Fibroblast of pulmonary artery (primary cell): ENCODE measurements at regions not wholly inside any gene's neighbourhood (a gene's known extent, or its start where the extent isn't known, plus 50 kb on each side); places are given as distances from the start of the nearest gene placed in this dataset.
"Not testable (repeated sequence)": the region's sequence is repeated elsewhere in the genome, so short reads cannot be mapped to it uniquely, and the experiment has no call there.

Source experiments
- DNase-seq: peaks from one replicate; pipeline ENCODE4 v3.0.0-alpha.2; 2010; ENCODE audit warnings: low read depth
- H3K4me3 ChIP-seq: replicated peaks from 2 replicates; pipeline ENCODE4 v1.5.1; 2011; ENCODE audit warnings: low read depth, mild to moderate bottlenecking, control low read depth, low read length, moderate library complexity
- TF ChIP-seq, protein P1 (sequence below): IDR thresholded peaks from 2 replicates; pipeline ENCODE4 v1.5.1; 2011; ENCODE audit warnings: mild to moderate bottlenecking, control low read depth, low read length, inconsistent platforms; ENCODE audit errors: missing control alignments

DNA sequence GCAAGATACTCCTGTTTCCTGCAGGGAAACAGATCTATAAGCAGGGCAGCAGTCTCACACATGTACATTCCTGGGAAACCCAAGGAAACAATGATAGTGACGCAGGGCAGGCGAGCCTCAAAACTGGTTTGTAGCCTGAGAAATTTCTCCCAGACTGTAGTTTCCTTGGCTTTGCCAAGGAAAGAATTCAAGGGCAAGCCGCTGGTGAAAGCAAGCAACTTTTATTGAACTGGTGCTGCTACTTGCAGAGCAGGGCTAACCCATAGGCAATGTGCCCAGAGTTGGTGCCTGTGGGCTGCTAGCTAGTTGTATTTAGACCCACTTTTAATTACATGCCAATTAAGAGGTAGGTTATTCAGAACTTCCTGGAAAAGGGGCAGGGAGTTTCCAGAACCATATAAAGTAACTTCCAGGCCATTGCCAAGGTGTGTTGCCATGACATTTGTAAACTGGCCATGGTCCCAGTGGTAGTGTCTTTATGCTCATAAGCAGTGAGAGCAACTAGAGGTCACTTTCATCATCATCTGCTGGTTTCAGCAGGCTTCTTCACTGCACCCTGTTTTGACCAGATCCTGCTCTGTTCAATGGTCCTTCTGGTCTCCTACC is 92.0 kb downstream of the PPIAL4A start:
- peak; percentile 56 for DNase-seq
- H3K4me3 ChIP-seq: not testable (repeated sequence)

DNA sequence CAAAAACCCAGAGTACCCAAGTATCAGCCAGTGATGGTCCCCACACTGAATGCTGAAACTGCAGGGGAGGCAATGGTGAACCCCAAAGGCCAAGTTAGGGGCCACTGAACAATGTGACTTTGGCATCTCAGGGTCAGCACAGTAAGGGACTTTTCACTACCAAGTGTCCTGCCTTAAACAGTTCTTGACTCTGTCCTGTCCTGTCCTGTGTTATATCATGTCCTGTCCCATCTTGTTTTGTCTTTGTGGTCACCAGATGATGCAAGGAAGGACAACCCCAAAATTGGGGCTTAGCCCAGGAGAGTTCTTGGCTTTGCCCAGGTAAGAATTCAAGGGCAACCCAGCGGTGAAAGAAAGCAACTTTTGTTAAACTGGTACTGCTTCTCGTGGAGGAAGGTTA is 105.0 kb downstream of the PPIAL4A start:
- not testable (repeated sequence) for H3K4me3 ChIP-seq, DNase-seq

DNA sequence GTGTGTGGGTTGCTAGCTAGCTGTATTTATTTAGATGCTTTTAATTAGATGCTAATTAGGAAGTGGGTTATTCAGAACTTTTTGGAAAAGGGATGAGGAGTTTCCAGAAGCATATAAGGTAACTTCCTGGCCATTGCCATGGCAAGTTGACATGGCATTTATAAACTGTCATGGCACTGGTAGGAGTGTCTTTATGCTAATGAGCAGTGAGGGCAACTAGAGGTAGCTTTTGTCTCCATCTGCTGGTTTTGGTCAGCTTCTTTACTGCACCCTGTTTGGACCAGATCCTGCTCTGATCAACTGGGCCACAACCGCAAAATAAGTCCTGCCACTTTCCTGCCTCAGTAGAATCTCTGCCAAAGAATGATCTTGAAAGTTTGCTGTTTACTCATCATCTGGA is 105.5 kb downstream of the PPIAL4A start:
- not testable (repeated sequence) for H3K4me3 ChIP-seq
- DNase-seq: peak; percentile 5

DNA sequence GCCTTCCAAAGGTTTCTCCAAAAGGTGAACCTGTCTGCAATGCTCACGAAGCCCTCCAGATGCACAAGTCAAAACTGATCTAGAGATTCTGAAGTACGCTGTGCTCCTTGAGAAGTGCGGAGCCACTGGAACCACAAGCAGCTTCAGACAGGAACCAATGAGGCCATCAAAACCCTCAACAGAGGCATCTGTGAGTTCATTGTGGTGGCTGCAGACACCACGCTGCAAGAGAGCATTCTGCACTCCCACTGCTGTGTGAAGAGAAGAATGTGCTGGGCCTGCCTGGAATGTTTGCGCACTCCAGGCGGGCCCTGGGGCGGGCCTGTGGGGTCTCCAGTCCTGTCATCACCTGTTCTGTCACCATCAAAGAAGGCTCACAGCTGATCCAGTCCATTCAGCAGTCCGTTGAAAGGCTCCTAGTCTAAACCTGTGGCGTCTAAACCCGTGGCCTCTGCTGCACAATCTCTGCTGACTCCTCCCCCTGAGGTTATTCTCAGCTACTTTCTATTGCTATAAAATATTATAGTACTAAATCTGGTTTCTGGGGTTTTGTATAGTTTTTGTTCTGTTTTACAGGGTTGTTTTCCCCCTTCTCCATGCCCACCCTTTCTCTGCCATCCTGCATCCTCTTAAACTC is 111.6 kb downstream of the PPIAL4A start:
- not testable (repeated sequence) for H3K4me3 ChIP-seq, DNase-seq

DNA sequence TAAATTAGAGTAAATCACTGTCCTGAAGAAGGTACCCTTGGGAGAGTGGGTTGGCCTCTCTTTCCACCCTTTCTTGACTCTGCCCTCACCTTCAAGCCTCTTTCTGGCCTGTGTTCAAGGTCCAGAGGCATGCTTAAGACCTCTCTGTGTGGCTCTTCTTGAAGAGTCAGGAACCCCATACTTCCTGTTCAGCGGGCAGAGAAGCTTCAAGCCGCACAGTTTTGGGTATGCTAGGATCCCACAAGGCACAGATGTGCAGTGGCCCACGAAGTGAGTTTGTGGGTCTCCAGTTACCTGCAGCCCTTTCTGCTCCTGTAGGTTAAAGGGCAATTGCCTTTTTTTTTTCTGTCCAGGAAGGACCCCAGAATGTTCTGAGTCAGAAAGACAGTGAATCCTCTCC is 113.7 kb downstream of the PPIAL4A start:
- not testable (repeated sequence) for DNase-seq, H3K4me3 ChIP-seq

DNA sequence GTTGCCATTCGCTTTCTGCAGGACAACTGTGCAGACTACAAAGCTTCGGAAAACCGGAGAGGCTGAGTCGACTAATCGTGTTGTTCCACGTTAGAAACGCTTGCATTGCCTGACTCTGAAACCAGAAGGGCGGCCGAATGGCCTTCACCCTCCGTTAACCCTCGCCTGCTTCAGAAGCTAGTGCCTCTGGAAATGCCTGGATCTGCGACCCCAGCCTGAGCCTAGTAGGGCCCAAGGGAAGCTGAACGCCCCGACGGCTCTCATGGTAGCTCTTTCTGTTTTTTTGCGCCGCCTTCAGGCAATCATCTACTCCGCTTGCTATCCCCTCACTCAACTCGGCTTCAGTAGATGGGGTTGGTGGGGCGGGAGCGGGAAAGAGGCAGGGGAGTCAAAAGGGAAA is 117.3 kb downstream of the PPIAL4A start:
- DNase-seq, H3K4me3 ChIP-seq: not testable (repeated sequence)

DNA sequence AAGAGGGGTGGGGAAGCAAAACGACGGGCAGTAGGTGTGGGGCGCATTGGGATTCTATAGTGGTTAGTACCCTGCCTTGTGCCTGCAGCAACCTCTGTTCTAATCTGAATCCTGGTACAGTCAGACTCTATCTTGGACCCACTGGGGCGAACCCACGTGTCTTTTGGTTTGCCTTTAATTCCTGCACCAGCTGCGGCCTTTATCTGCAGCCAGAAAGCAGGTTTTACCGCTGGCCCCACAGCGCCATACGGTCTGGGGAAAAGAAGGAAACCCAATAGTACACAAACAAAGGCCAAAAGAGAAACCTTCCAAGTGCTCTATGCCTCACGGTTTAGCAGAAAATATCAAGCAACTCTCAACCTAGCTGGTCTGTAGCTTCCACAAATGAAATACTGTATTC is 118.2 kb downstream of the PPIAL4A start:
- not testable (repeated sequence) for H3K4me3 ChIP-seq
- DNase-seq: peak; percentile 0

DNA sequence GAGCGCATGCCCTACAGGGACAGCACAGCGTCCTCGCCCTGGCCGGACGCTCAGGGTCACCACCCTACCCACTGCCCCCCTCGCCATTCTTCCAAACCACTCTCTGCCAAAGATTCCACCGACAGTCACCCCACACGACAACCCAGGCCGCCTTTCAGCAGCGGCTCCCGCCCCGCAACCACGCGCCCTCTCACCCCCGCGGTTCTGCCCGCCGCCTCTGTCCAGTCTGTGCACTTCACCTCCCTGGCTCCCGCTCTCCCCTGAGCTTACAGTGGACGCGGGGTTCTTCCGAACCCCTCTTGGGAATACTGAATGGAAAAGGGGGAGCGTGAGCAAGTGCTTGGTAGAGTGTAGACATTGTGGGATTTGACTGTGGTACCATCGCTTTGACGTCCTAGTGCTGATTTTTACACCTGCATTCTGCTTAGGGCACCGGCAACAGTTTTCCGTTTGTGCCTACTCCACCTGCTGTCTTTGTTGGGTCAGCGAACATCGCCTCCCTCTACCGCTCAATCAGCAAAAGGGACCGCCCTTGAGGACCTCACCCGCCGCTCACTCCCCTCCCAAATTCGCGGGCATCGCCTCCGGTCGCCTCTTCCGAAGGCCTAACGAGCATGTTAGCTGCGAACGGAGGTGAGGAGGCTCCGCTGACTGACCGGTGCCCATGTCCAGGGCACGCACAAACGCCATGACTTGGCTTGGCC is 119.1 kb downstream of the PPIAL4A start:
- not testable (repeated sequence) for DNase-seq, H3K4me3 ChIP-seq

DNA sequence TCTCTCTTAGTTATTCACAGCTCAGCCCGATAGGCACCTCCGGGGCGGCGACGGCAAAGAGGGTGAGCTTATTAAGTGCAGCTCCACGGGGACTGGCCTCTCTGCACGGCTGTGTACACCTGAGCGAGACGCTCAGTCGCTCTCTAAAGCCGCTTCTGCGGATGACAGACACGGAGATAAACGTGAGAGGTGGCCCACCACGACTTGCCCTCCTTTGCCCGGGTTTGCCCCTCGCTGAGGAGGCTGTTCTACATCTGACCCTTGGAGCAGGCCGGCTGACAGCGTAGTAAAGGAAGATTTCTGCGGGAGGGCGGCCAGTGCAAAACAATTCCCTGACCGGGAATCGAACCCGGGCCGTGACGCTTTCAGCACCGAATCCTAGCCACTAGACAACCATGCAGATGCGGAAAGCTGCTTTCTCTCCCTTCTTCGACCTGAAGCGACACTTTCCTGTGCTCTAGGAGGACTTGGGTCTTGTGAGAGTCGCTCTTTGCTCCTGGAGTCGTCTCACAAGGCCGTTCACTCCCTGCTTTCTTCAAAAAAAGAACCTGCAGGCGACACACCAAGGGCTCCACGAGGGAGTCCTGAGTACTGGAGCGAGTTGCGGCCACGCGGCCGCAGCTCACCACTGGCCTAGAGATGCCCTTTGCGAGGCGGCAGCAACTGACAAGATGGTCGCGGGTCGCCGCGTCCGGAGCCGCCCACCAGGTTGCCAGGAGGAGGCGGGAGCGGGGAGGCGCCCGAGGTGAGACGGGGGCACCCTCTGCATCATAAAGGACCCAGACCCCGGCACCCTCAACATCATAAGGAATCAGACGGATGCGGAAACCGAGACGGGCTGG is 119.9 kb downstream of the PPIAL4A start:
- H3K4me3 ChIP-seq: not testable (repeated sequence)
- DNase-seq: peak; percentile 1

DNA sequence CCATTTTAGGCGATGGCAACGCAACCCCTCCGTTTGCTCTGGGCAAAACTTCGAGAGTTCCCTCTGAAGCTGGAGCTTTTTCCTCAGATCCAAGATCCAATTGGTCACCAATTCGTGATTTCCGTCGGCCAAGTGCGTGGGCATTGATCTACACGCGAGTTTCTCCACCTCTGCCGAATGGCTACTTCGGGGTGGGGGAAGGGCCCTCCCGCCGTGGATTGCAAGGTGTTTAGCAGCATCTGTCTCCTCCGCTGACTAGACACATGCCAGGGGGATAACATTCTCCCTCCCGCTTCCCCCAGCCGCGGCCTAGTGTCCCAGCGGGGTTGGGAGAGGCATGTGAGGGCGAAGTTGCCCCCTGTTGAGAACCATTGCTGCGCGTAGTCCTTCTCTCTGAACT is 120.6 kb downstream of the PPIAL4A start:
- not testable (repeated sequence) for H3K4me3 ChIP-seq, DNase-seq

DNA sequence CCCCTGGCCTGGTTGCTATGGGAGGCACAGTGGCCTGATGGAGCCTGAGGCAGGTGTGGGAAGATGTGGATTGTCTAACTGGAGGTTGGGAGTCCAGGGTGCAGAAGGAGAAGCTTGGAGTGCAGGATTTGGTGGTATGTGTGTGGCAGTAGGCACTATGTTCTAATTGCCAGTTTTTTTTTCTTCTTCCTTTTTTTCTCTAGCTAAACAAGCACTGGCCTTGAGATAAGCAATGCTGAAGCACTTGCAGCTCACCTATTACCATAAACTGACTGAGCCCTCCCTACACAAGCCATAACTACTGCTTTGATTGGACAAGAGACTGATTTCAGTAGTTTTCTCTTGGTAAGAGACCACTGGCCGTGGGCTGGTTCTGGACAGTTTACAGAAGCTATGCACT is 123.6 kb downstream of the PPIAL4A start:
- not testable (repeated sequence) for H3K4me3 ChIP-seq, DNase-seq

DNA sequence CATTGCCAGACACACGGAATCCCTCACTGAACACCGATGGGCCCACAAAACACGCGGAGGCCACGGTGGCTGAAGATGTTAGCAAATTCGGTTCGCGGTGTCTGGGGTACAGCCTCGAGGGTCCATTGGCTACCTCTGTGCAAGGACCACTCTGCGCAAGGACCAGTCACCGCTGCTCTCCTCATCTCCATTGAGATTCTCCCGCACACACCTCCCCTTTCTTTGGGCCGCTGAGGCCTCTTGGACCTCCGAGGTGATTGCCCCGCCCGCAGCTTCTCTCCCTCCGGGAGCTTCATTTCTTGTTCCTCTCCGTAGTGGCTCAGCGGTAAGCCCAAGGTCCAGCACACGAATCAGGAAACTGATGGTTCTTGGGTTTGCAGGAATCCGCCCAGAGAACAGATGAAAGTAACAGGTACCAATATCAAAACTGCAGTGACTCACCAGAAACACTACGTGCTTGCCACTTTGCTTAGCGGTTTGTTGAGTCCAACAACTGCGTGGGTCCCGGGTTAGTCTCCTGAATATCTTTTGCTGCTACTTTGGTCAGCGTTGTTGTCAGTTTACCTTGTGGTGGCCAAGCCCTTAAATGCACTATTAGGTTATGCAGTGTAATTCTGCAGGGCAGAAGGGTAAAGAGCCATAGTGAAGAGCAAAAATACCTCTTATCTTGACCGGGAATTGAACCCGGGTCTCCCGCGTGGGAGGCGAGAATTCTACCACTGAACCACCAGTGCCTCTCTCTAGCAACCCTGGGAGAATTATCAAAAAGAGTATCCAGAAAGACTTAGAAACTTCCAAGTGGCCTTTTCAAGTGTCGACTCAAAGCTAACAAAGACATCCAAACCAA is 126.8 kb downstream of the PPIAL4A start:
- DNase-seq: peak; percentile 72
- H3K4me3 ChIP-seq: not testable (repeated sequence)

DNA sequence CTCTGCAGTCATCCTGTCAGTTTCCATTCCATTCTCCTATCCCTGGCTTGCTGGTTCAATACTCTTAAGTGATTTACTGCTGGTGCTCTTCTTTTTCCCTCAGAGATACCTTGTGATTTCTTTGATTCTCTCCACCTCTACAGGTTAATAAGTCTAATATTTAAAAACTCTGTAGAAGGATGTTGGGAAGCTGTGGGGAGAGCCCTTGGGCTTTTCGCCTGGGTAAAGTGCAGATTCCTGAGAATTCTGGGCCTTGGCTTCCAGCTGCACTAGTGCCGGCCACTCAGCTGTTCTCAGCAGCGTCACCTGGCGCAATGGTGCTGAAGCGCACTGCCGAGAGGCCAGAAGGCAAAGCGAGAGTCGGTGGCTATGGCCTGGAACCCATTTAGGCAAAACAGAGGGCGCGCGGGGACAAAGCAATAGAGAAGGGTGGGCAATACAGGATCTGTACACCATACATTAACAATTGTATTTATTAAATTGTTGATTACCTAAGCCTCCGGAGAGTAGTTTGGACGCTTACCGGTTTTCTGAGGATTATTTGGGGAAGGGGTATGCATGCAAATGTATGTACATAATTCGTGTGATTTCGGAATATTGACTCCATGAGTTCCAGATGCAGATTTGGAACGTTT is 130.3 kb downstream of the PPIAL4A start:
- H3K4me3 ChIP-seq: not testable (repeated sequence)
- TF ChIP-seq, protein P1, sequence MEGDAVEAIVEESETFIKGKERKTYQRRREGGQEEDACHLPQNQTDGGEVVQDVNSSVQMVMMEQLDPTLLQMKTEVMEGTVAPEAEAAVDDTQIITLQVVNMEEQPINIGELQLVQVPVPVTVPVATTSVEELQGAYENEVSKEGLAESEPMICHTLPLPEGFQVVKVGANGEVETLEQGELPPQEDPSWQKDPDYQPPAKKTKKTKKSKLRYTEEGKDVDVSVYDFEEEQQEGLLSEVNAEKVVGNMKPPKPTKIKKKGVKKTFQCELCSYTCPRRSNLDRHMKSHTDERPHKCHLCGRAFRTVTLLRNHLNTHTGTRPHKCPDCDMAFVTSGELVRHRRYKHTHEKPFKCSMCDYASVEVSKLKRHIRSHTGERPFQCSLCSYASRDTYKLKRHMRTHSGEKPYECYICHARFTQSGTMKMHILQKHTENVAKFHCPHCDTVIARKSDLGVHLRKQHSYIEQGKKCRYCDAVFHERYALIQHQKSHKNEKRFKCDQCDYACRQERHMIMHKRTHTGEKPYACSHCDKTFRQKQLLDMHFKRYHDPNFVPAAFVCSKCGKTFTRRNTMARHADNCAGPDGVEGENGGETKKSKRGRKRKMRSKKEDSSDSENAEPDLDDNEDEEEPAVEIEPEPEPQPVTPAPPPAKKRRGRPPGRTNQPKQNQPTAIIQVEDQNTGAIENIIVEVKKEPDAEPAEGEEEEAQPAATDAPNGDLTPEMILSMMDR: peak; percentile 17

DNA sequence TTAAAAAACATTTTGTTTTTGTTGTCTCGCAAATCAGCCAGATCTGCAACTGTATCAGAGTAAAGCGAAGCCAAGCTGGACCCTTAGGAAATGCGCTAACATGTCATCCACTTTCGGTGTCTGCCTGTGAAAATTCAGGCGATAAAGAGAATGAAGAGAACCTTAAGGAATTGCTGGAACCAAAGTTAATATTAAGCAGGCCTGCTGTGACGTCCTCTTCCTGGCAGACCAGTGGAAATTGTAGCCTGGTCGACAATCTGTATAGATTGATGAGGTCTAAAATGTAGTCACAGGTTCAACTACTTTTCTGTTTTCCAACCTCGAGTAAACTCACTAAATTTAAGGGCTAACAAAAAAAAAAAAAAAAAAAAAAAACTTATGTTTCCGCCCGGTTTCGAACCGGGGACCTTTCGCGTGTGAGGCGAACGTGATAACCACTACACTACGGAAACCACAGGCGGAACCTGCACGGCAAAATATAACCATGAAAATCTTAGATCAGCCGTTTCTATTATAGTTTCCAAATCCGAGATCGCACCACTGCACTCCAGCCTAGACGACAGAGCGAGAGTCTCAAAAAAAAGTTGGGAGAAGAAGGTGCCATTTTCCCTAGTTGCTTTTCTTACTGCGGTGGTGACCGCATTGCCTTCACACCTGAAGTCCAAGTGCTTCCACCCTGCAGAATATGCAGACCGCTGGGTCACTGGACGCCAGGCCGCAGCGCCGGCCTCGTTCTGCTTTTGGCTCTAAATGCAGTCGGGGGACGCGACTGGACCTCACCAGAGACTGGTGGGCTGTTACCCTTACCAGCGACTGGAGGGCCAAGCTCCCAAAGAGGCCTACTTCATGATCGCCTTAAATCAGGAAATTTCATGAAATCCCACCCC is 131.0 kb downstream of the PPIAL4A start:
- DNase-seq: peak; percentile 71
- H3K4me3 ChIP-seq: peak overlapping the region; percentile 30

More for the DNA sequence above, 130.3 kb downstream of the PPIAL4A start:
- not testable (repeated sequence) for DNase-seq

DNA sequence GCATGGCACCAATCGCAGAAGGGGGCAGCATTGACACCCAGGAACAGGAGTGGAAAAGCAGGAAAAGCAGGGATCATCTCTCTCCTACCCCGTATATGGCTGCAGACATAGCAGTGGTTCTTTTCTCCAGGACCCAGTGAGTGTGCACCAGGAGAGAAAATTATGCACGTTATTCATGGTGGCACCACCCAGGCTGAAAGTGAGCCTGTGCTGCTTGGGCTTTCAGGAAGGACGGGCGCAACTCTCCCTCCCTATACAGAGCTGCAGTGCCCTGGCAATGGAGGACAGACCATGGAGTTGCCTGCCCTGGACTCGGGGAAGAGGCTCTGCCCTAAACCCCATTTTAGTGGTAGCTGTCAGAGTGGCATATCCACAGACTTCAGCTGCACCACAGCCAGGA is 132.1 kb downstream of the PPIAL4A start:
- not testable (repeated sequence) for H3K4me3 ChIP-seq, DNase-seq
